HG03378 (cell line): ENCODE measurements at regions not wholly inside any gene's neighbourhood (a gene's known extent, or its start where the extent isn't known, plus 50 kb on each side); places are given as distances from the start of the nearest gene placed in this dataset.

Experiments used
- ATAC-seq: cut with Tn5 transposase; IDR thresholded peaks from one replicate; pipeline ENCODE4 v1.9.1; 2021; ENCODE audit warnings: mild to moderate bottlenecking, moderate library complexity; ENCODE audit not compliant: unreplicated experiment

- ATAC-seq, result no peak
These were observed 62.6 kb downstream of the MIS18A start for GRCh38 chr21:32216293-32216692.

GRCh38 chr21:32215306-32215685 is 63.6 kb downstream of the MIS18A start:
- no peak for ATAC-seq

GRCh38 chr21:32214654-32215305 is 64.1 kb downstream of the MIS18A start:
- no peak for ATAC-seq

GRCh38 chr21:32212116-32212515 is 66.7 kb downstream of the MIS18A start:
- ATAC-seq, result no peak

- ATAC-seq, result no peak
These were observed 67.5 kb downstream of the MIS18A start for GRCh38 chr21:32211306-32211705.

- no peak for ATAC-seq
These were observed 69.3 kb downstream of the MIS18A start for GRCh38 chr21:32209580-32209979.

- ATAC-seq, result no peak
These were observed 71.5 kb downstream of the MIS18A start for GRCh38 chr21:32207406-32207716.

GRCh38 chr21:32206631-32207405 is 72.0 kb downstream of the MIS18A start:
- no peak for ATAC-seq

- no peak for ATAC-seq
These were observed 74.9 kb downstream of the MIS18A start for GRCh38 chr21:32203877-32204480.

- ATAC-seq, result no peak
These were observed 78.8 kb downstream of the MIS18A start for GRCh38 chr21:32200029-32200428.

- ATAC-seq, result no peak
These were observed 80.5 kb downstream of the MIS18A start for GRCh38 chr21:32198384-32198783.

- ATAC-seq, result no peak
These were observed 81.0 kb downstream of the MIS18A start for GRCh38 chr21:32197896-32198295.

GRCh38 chr21:32196001-32196400 is 82.8 kb downstream of the MIS18A start:
- ATAC-seq, result no peak

GRCh38 chr21:32193098-32193465 is 85.8 kb downstream of the MIS18A start:
- no peak for ATAC-seq

- ATAC-seq, result no peak
These were observed 86.4 kb downstream of the MIS18A start for GRCh38 chr21:32192291-32193097.

GRCh38 chr21:32190493-32191144 is 88.2 kb downstream of the MIS18A start:
- ATAC-seq, result no peak

GRCh38 chr21:32189688-32190483 is 89.0 kb downstream of the MIS18A start:
- ATAC-seq, result no peak

- no peak for ATAC-seq
These were observed 92.0 kb downstream of the MIS18A start for GRCh38 chr21:32186804-32187203.

GRCh38 chr21:32185726-32186125 is 93.1 kb downstream of the MIS18A start:
- no peak for ATAC-seq

GRCh38 chr21:32185103-32185502 is 93.7 kb downstream of the MIS18A start:
- no peak for ATAC-seq
